Adrenal gland (tissue), 5 donors: ENCODE measurements at regions not wholly inside any gene's neighbourhood (a gene's known extent, or its start where the extent isn't known, plus 50 kb on each side); places are given as distances from the start of the nearest gene placed in this dataset.

Source experiments
- POLR2A ChIP-seq, 2 donors: fragments of 450-650 bp; IDR thresholded peaks; one replicate each; pipeline ENCODE4 v1.6.1; 2017; ENCODE audit warnings: antibody characterized with exemption in 2 of 2, mild to moderate bottlenecking in 2 of 2, moderate library complexity in 1 of 2
- TF ChIP-seq, protein P1 (sequence below), 6 experiments: fragments of 450-650 bp in 4 of 6; fragments of 200-600 bp in 2 of 6; sonication (generic) in 1 of 6; IDR thresholded peaks; 1 replicate in 5 of 6; 2 replicates in 1 of 6; pipeline versions ENCODE4 v1.5.1 to v1.8.0; 2016 to 2021; ENCODE audit warnings: antibody characterized with exemption in 6 of 6, mild to moderate bottlenecking in 2 of 6, moderate library complexity in 1 of 6
- donor health status: DM: no; HTN: no; CAD: no.

DNA sequence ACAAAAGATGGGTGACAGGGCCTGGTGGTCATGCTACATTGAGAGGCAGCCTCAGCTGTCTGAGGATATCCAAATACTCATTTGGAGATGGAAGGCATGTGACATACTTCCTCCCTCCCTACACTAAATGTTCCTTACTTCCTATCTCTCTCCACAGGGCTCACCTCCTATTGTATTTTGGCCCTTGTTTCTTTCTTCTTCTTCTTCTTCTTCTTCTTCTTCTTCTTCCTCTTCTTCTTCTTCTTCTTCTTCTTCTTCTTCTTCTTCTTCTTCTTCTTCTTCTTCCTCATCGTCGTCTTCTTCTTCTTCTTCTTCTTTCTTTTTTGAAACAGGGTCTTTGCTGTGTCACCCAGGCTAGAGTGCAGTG, 71.8 kb upstream of the POMP start:
- TF ChIP-seq POLR2A (IDR thresholded peaks at IDR 0.05), result no peak
- TF ChIP-seq, protein P1, sequence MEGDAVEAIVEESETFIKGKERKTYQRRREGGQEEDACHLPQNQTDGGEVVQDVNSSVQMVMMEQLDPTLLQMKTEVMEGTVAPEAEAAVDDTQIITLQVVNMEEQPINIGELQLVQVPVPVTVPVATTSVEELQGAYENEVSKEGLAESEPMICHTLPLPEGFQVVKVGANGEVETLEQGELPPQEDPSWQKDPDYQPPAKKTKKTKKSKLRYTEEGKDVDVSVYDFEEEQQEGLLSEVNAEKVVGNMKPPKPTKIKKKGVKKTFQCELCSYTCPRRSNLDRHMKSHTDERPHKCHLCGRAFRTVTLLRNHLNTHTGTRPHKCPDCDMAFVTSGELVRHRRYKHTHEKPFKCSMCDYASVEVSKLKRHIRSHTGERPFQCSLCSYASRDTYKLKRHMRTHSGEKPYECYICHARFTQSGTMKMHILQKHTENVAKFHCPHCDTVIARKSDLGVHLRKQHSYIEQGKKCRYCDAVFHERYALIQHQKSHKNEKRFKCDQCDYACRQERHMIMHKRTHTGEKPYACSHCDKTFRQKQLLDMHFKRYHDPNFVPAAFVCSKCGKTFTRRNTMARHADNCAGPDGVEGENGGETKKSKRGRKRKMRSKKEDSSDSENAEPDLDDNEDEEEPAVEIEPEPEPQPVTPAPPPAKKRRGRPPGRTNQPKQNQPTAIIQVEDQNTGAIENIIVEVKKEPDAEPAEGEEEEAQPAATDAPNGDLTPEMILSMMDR (IDR thresholded peaks at IDR 0.05), result no peak
